Fibroblast of skin of right biceps (primary cell): ENCODE measurements at regions not wholly inside any gene's neighbourhood (a gene's known extent, or its start where the extent isn't known, plus 50 kb on each side); places are given as distances from the start of the nearest gene placed in this dataset.

ENCODE experiments used
- DNase-seq: peaks from one replicate; pipeline ENCODE4 v3.0.0-alpha.2; 2013

GRCh38 chr14:87712396-87713090, 280.4 kb downstream of the GALC start:
- DNase-seq = peak; percentile 30

- peak; percentile 70 for DNase-seq
These were observed 287.5 kb downstream of the GALC start for GRCh38 chr14:87705439-87705896.

DNA sequence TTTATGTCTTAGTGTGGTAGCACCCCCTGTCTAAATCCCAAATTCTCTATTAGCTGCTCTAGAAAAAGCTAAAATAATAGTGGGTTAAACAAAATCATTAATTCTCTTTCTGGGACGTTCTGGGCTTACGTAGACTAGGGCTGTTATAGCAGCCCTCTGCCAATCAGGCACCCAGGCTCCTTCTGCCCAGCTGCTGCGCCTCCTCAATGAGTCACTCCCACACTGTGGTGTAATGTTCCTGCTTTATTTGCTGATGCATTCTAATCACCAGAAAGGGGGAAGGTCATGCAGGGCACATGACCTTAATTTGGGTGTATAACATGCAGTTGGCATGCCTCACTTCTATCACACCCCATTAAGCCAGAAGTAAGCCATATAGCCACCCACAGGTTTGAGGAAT, 294.5 kb downstream of the GALC start:
- no peak for DNase-seq

DNA sequence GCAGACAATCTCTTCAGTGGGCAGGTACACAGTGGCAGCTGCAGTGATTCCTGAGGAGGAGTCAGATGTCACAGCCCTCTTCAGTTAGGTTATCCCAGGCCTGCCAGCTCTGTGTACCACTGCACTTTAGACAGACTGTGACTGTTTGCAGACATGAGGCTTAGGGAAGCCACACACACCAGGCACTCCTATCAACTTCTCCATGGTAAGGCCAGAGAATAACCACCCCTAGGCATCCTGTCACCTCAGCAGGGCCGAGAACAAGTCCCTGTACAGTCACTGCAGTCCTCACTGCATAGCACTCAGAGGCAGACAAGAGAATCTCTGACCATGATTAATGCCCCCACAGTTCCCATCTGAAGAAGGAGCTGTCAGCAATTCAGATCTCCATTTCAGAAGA, 296.5 kb downstream of the GALC start:
- DNase-seq = no peak

GRCh38 chr14:87691042-87691881, 301.7 kb downstream of the GALC start:
- DNase-seq = no peak

DNA sequence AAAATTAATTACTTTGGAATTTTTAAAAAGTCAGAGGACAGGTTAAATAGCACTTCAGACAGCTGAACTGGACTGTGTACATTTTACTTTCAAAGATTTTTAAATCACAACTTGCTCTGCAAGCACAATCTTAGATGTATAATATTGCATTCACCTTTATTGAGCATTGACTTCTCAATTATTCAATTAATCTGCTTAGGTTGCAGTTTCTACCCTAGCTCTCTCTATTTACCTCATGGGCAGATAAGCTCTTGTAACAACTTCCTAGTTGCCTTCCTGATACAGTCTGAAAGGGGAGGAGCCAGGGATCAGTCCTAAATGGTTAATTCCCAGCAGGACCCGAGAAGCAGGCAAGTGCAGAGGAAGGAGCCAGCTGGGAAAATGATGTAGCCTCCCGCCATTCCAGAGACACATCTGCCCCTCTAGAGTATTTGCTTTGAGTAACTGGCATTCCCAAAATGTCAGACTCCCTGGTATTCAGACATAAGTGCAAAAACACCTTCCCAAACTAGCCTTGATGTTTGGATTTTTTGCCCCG, 302.8 kb downstream of the GALC start:
- DNase-seq = no peak

- no peak for DNase-seq
These were observed 304.5 kb downstream of the GALC start for GRCh38 chr14:87688524-87688923.

GRCh38 chr14:87687420-87687819, 305.6 kb downstream of the GALC start:
- DNase-seq = peak; percentile 26

- no peak for DNase-seq
These were observed 306.2 kb downstream of the GALC start for GRCh38 chr14:87686746-87687145.

DNA sequence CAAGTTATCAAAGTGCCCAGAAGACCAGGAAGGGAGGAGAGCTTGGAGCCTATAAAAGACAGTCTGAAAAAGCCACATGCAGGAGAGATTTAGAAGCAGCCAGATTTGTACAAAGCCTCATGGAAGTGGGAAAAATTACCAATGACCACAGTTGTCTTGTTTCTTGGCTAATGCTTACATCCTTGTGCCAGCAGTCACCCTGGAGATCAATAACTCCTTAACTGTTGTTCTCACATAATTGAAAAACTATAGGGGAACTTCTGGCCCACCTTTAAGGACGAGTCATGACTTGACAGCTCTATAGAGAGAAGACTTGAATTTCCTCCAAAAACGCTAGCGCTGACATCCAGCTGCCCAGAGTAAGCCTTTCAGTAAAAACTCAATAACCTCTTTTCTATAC, 313.1 kb downstream of the GALC start:
- no peak for DNase-seq

- no peak for DNase-seq
These were observed 314.4 kb downstream of the GALC start for GRCh38 chr14:87678624-87679023.

- DNase-seq = no peak
These were observed 316.1 kb downstream of the GALC start for GRCh38 chr14:87676814-87677437.

GRCh38 chr14:87667659-87668058, 325.3 kb downstream of the GALC start:
- no peak for DNase-seq

DNA sequence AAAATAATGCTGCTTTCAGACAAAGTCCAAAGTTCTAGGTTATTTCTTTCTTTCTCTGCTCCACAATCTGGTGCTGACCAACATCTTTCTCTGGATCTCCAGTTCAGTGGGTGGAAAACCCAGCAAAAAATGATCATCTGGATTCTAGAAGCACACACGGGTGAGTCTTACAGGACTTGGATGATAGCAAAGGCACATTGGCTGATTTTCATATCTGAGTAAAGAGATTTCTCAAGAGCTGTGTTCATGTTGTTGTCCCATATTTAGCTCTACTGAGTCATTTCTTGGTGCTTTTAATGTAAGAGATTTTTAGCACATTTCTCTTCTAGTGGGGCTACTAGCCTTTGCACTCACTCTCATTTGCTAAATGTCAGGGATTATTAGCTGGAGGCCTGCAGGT, 336.7 kb downstream of the GALC start:
- no peak for DNase-seq

- DNase-seq = no peak
These were observed 340.7 kb downstream of the GALC start for GRCh38 chr14:87652278-87652677.

GRCh38 chr14:87644689-87645088, 348.3 kb downstream of the GALC start:
- no peak for DNase-seq

DNA sequence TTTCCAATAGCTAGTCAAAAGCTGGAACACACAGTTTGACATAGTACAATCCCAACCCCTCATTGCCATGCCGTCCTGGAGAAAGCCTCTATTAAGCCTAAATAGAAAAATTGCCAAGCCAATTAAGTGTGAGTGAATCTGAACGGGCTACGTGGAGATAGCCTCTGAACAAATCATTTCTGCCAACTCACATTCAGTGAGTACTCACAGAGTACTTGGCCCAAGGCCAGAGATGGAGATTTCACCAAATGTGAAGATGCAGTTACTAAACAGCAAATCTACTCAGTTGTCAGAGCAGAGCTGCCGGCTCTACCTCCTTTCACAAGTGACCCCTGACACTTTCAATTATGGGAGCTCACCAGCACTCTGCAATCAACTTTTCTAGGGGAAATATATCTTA, 350.0 kb downstream of the GALC start:
- peak; percentile 37 for DNase-seq

DNA sequence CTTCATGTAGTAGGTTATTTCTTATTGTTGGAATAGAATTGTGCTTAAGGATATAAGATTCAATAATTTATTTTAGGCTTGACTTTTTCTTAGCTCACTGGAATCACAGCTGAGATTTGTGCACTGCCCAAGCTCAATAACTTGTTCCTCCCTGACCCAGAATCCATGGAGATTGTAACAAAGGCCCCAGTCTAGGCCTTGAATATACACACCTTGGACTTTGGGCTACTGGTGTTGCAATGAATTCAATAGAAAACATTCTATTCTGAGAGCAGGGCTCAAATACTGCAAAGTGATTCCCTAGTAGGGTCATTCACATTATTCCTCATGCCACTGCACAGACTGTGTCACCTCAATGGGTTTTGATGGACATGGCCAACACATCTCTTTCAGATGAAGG, 352.4 kb downstream of the GALC start:
- DNase-seq = no peak

GRCh38 chr14:87638196-87638595, 354.8 kb downstream of the GALC start:
- DNase-seq = no peak

GRCh38 chr14:87635442-87635841, 357.5 kb downstream of the GALC start:
- no peak for DNase-seq

DNA sequence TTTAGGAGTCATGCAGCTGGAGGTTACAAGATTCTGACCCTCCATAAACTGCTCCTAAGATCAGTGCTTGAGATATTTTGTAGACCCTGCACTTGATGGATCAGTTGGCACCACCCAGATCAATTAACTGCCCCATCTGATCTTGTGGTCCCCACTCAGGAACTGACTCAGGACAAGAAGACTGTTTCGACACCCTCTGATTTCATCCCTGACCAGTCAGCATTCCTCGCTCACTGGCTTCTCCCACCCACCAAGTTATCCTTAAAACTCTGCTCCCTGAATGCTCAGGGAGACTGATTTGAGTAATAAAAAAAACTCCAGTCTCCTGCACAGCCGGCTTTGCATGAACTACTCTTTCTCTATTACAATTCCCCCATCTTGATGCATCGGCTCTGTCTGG, 360.2 kb downstream of the GALC start:
- peak; percentile 31 for DNase-seq

GRCh38 chr14:87630846-87631245, 362.1 kb downstream of the GALC start:
- no peak for DNase-seq

DNA sequence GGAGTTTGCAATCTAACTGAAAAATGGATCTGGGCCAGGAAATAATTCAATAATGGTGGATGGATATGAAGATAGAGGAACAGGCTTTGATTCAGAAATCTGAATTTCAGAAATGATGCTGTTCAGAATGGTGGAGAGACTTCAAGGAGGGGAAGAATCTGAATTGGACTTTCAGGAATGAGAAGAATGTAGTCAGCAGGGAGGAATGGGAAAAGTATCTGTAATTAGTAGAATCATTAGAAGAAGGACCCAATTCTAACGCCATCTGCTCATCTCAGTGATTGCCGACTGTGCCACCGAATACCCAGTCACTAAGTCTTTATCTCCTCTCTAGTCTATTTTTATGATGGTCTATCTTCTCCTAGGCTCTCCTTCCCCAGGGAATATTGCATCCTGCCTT, 363.2 kb downstream of the GALC start:
- peak; percentile 46 for DNase-seq

DNA sequence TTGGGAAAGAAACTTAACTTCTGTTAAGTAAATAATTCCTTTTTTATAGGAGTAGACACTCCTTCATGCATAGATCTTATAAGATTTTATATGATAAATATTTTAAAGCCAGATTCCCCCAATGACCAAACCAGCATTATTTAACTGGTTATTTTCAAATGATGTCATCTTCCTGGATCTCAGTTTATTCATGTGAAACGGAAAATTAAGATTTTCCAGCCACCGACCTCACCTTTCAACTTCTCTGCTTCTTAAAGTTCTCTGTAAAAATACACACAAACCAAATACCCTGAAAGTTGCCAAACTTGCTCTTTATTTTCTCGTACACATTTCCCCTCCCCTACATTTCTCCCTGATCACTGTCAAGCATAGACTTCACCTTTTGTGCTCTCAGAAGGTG, 364.2 kb downstream of the GALC start:
- no peak for DNase-seq
